ENCODE measurements at regions not wholly inside any gene's neighbourhood (a gene's known extent, or its start where the extent isn't known, plus 50 kb on each side); places are given as distances from the start of the nearest gene placed in this dataset.

- Histone ChIP-seq H3K36me3 (ENCODE audit: insufficient read depth, low read length) (no peaks in the 10 kb centered on the region), H3K27me3 (ENCODE audit: insufficient read depth, low read depth, low read length) (no peaks in the 10 kb centered on the region), H3K4me3 (ENCODE audit: low read length) (no peak overlapping the region), H4K20me1 (ENCODE audit: insufficient read depth) (no peaks in the 10 kb centered on the region), H3K4me2 (ENCODE audit: low read length) (no peak overlapping the region), H3K79me2 (replicated peaks; ENCODE audit: insufficient read depth, low read length) (no peaks in the 10 kb centered on the region), H3F3A (ENCODE audit: insufficient read depth, low read length, poor library complexity, severe bottlenecking) (no peaks in the 10 kb centered on the region), H3K9ac (ENCODE audit: low read length) (no peak overlapping the region), H3K9me2 (ENCODE audit: insufficient read depth, low read length) (no peaks in the 10 kb centered on the region), H3K27ac (ENCODE audit: low read length) (no peak overlapping the region), H3K9me3 (ENCODE audit: low read length) (no peaks in the 10 kb centered on the region), H2AFZ (ENCODE audit: low read depth, low read length) (no peak overlapping the region)
- TF ChIP-seq EZH2 (IDR thresholded peaks at IDR 0.05; ENCODE audit: borderline replicate concordance, insufficient read depth, low read length, poor library complexity, severe bottlenecking): no peak
- no peak for TF ChIP-seq CTCF (IDR thresholded peaks at IDR 0.05; ENCODE audit: poor library complexity, severe bottlenecking)
- TF ChIP-seq RAD21 (conservative IDR thresholded peaks at IDR 0.05): no peak
- TF ChIP-seq MXI1 (conservative IDR thresholded peaks at IDR 0.05; ENCODE audit: poor library complexity, severe bottlenecking): no peak
- TF ChIP-seq TAF1 (IDR thresholded peaks at IDR 0.05; ENCODE audit: low read depth): no peak
- TF ChIP-seq EP300 (conservative IDR thresholded peaks at IDR 0.05; ENCODE audit: poor library complexity, severe bottlenecking): no peak
- no peak for TF ChIP-seq SMC3 (conservative IDR thresholded peaks at IDR 0.05; ENCODE audit: poor library complexity)
Observed at GRCh38 chr14:40909906-40910305, 696.8 kb upstream of the LRFN5 start.

- H3F3A ChIP-seq (ENCODE audit: insufficient read depth, low read length, poor library complexity, severe bottlenecking): no peaks in the 10 kb centered on the region
- TF ChIP-seq RAD21 (conservative IDR thresholded peaks at IDR 0.05) (no peak), POLR2AphosphoS5 (IDR thresholded peaks at IDR 0.05) (no peak), MXI1 (conservative IDR thresholded peaks at IDR 0.05; ENCODE audit: poor library complexity, severe bottlenecking) (no peak), SMC3 (conservative IDR thresholded peaks at IDR 0.05; ENCODE audit: poor library complexity) (no peak), EP300 (conservative IDR thresholded peaks at IDR 0.05; ENCODE audit: poor library complexity, severe bottlenecking) (no peak), TAF1 (IDR thresholded peaks at IDR 0.05; ENCODE audit: low read depth) (no peak), EZH2 (IDR thresholded peaks at IDR 0.05; ENCODE audit: borderline replicate concordance, insufficient read depth, low read length, poor library complexity, severe bottlenecking) (no peak), CTCF (IDR thresholded peaks at IDR 0.05; ENCODE audit: poor library complexity, severe bottlenecking) (no peak)
- TF ChIP-seq, protein P1, sequence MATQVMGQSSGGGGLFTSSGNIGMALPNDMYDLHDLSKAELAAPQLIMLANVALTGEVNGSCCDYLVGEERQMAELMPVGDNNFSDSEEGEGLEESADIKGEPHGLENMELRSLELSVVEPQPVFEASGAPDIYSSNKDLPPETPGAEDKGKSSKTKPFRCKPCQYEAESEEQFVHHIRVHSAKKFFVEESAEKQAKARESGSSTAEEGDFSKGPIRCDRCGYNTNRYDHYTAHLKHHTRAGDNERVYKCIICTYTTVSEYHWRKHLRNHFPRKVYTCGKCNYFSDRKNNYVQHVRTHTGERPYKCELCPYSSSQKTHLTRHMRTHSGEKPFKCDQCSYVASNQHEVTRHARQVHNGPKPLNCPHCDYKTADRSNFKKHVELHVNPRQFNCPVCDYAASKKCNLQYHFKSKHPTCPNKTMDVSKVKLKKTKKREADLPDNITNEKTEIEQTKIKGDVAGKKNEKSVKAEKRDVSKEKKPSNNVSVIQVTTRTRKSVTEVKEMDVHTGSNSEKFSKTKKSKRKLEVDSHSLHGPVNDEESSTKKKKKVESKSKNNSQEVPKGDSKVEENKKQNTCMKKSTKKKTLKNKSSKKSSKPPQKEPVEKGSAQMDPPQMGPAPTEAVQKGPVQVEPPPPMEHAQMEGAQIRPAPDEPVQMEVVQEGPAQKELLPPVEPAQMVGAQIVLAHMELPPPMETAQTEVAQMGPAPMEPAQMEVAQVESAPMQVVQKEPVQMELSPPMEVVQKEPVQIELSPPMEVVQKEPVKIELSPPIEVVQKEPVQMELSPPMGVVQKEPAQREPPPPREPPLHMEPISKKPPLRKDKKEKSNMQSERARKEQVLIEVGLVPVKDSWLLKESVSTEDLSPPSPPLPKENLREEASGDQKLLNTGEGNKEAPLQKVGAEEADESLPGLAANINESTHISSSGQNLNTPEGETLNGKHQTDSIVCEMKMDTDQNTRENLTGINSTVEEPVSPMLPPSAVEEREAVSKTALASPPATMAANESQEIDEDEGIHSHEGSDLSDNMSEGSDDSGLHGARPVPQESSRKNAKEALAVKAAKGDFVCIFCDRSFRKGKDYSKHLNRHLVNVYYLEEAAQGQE (IDR thresholded peaks at IDR 0.05; ENCODE audit: borderline replicate concordance): no peak
Observed at GRCh38 chr14:40903709-40904108, 703.0 kb upstream of the LRFN5 start.

More at GRCh38 chr14:40903709-40904108, 703.0 kb upstream of the LRFN5 start:
- Histone ChIP-seq H2AFZ (ENCODE audit: low read depth, low read length) (no peak overlapping the region), H3K9ac (ENCODE audit: low read length) (no peak overlapping the region), H3K9me2 (ENCODE audit: insufficient read depth, low read length) (no peaks in the 10 kb centered on the region), H3K27me3 (ENCODE audit: insufficient read depth, low read depth, low read length) (no peaks in the 10 kb centered on the region), H3K9me3 (ENCODE audit: low read length) (no peaks in the 10 kb centered on the region), H3K36me3 (ENCODE audit: insufficient read depth, low read length) (no peaks in the 10 kb centered on the region), H4K20me1 (ENCODE audit: insufficient read depth) (no peaks in the 10 kb centered on the region), H3K79me2 (replicated peaks; ENCODE audit: insufficient read depth, low read length) (no peaks in the 10 kb centered on the region), H3K4me2 (ENCODE audit: low read length) (no peak overlapping the region), H3K4me3 (ENCODE audit: low read length) (no peak overlapping the region), H3K27ac (ENCODE audit: low read length) (no peak overlapping the region)

Measured in neural cell (in vitro differentiated cells).